ENCODE measurements at regions not wholly inside any gene's neighbourhood (a gene's known extent, or its start where the extent isn't known, plus 50 kb on each side); places are given as distances from the start of the nearest gene placed in this dataset.
"Not testable (repeated sequence)": the region's sequence is repeated elsewhere in the genome, so short reads cannot be mapped to it uniquely, and the experiment has no call there.

- H3K9ac ChIP-seq (ENCODE audit: low read length) = no peak overlapping the region
- Mint-ChIP-seq H3K27me3 (no peaks in the 10 kb centered on the region), H3K9me3 (ENCODE audit: insufficient read depth) (peaks cover 4% of the 10 kb centered on the region), H3K4me3 (no peak overlapping the region), H3K4me1 (no peaks in the 10 kb centered on the region), H3K27ac (no peak overlapping the region)
- ATAC-seq (ENCODE audit: low read depth) (no peak), DNase-seq (no peak)
- H3K36me3 ChIP-seq (replicated peaks in 1 of 2; ENCODE audit: control extremely low read depth in 1 of 2, control insufficient read depth in 1 of 2, extremely low read depth in 1 of 2, insufficient read depth in 2 of 2, low read length in 1 of 2) = no peaks in the 10 kb centered on the region
- POLR2A ChIA-PET = no interaction called here
- no peaks in the 10 kb centered on the region for H4K20me1 ChIP-seq (ENCODE audit: control insufficient read depth, insufficient read depth, low read length, poor library complexity, severe bottlenecking)
- CTCF ChIA-PET = no interaction called here
- no peaks in the 10 kb centered on the region for H3K27me3 ChIP-seq (replicated peaks in 1 of 4; ENCODE audit: control extremely low read depth in 1 of 4, control insufficient read depth in 3 of 4, insufficient read depth in 4 of 4, low read length in 3 of 4)
- no peak for TF ChIP-seq CTCF (IDR thresholded peaks at IDR 0.05)
- TF ChIP-seq EZH2 (IDR thresholded peaks at IDR 0.05; ENCODE audit: borderline replicate concordance, insufficient read depth, low read depth, low read length, poor library complexity, severe bottlenecking) = no peak
- no peak overlapping the region for H3K4me2 ChIP-seq (replicated peaks; ENCODE audit: low read depth, low read length, poor library complexity, severe bottlenecking)
- no peaks in the 10 kb centered on the region for H3K4me1 ChIP-seq (ENCODE audit: control insufficient read depth in 2 of 2, insufficient read depth in 2 of 2, low read length in 2 of 2)
- intact Hi-C loops (cut with micrococcal nuclease) = no loop called here
- H2AFZ ChIP-seq (ENCODE audit: insufficient read depth, low read depth, low read length, poor library complexity, severe bottlenecking) = no peak overlapping the region
- H3K27ac ChIP-seq (ENCODE audit: low read length in 2 of 2) = no peak overlapping the region
- no peak overlapping the region for H3K4me3 ChIP-seq (ENCODE audit: control extremely low read depth in 1 of 5, extremely low read depth in 1 of 5, insufficient read depth in 1 of 5, low read depth in 2 of 5, low read length in 4 of 5)
- H3K9me3 ChIP-seq (ENCODE audit: control extremely low read depth in 1 of 3, control insufficient read depth in 2 of 3, insufficient read depth in 1 of 3, low read length in 2 of 3) = peaks cover 0 to 6% (median 0%) of the 10 kb centered on the region in 3 donors
- no peaks in the 10 kb centered on the region for H3K79me2 ChIP-seq (ENCODE audit: control insufficient read depth, insufficient read depth, low read length)
Observed at GRCh38 chr5:107002115-107002514, 668.6 kb downstream of the EFNA5 start.

GRCh38 chr5:106999506-106999905, 671.2 kb downstream of the EFNA5 start:
- H3K4me3 ChIP-seq (ENCODE audit: control extremely low read depth in 1 of 5, extremely low read depth in 1 of 5, insufficient read depth in 1 of 5, low read depth in 2 of 5, low read length in 4 of 5); H3K4me3 Mint-ChIP-seq; H3K4me1 ChIP-seq (ENCODE audit: control insufficient read depth in 2 of 2, insufficient read depth in 2 of 2, low read length in 2 of 2); ATAC-seq (ENCODE audit: low read depth); H3K9ac ChIP-seq (ENCODE audit: low read length); H3K9me3 ChIP-seq (ENCODE audit: control extremely low read depth in 1 of 3, control insufficient read depth in 2 of 3, insufficient read depth in 1 of 3, low read length in 2 of 3); intact Hi-C loops (cut with micrococcal nuclease); H3K27me3 Mint-ChIP-seq; H3K36me3 ChIP-seq (replicated peaks in 1 of 2; ENCODE audit: control extremely low read depth in 1 of 2, control insufficient read depth in 1 of 2, extremely low read depth in 1 of 2, insufficient read depth in 2 of 2, low read length in 1 of 2); DNase-seq; H4K20me1 ChIP-seq (ENCODE audit: control insufficient read depth, insufficient read depth, low read length, poor library complexity, severe bottlenecking); H3K9me3 Mint-ChIP-seq (ENCODE audit: insufficient read depth); H3K27me3 ChIP-seq (replicated peaks in 1 of 4; ENCODE audit: control extremely low read depth in 1 of 4, control insufficient read depth in 3 of 4, insufficient read depth in 4 of 4, low read length in 3 of 4); H3K4me1 Mint-ChIP-seq; CTCF ChIA-PET; H3K27ac Mint-ChIP-seq; H2AFZ ChIP-seq (ENCODE audit: insufficient read depth, low read depth, low read length, poor library complexity, severe bottlenecking); POLR2A ChIA-PET; H3K79me2 ChIP-seq (ENCODE audit: control insufficient read depth, insufficient read depth, low read length); H3K27ac ChIP-seq (ENCODE audit: low read length in 2 of 2); H3K4me2 ChIP-seq (replicated peaks; ENCODE audit: low read depth, low read length, poor library complexity, severe bottlenecking): not testable (repeated sequence)
- whole genome bisulfite sequencing (ENCODE audit: insufficient coverage) = 87% methylated on average over 5 of the region's 6 CpGs
